LNCAP (cell line): ENCODE measurements at regions not wholly inside any gene's neighbourhood (a gene's known extent, or its start where the extent isn't known, plus 50 kb on each side); places are given as distances from the start of the nearest gene placed in this dataset.

Experiments
- CTCF ChIP-seq: fragments of 450-650 bp; IDR thresholded peaks from 2 replicates; pipeline ENCODE4 v1.5.1; 2017; ENCODE audit warnings: mild to moderate bottlenecking

DNA sequence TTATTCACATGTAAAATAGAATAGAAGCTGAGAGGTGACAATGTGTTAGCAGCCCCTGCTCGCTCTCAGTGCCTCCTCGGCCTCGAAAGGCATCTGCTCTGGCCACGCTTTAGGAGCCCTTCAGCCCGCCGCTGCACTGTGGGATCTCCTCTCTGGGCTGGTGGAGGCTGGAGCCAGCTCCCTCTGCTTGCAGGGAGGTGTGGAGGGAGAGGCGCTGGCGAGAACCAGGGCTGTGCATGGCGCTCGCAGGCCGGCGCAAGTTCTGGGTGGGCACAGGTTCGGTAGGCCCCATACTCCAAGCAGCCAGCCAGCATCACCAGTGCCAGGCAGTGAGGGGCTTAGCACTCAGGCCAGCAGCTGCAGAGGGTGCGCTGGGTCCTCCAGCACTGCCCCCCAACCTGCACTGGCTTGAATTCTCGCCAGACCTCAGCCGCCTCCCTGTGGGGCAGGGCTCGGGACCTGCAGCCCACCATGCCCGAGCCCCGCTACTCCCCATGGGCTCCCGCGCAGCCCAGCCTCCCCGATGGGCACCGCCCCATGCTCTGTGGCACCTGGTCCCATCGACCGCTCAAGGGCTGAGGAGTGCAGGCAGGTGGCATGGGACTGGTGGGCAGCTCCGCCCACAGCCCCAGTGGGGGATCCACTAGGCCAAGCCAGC is 1346.7 kb upstream of the IGFBP7 start:
- TF ChIP-seq CTCF, result no peak

GRCh38 chr4:58453956-58454355 is 1343.8 kb upstream of the IGFBP7 start:
- no peak for TF ChIP-seq CTCF

GRCh38 chr4:58451707-58452106 is 1341.5 kb upstream of the IGFBP7 start:
- TF ChIP-seq CTCF, result no peak

- no peak for TF ChIP-seq CTCF
These were observed 1325.7 kb upstream of the IGFBP7 start for GRCh38 chr4:58435871-58436270.

DNA sequence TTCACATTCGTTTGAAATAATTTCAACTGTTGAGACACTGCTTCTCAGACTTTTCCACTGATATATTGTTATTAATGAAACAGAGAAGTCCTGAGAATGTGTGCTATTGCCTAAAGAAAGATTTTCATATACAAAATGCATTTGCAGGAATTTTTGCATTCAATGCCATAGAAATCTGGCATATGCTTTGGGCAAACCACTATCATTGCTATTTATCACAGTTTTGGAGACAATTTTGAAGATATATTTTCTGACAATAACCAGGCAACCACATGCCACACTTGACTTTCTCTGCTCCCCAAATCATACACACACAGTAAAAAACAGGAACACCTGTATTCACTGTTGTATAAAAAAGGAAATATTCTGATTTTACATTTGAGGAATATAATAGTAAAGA is 1303.7 kb upstream of the IGFBP7 start:
- TF ChIP-seq CTCF, result no peak

DNA sequence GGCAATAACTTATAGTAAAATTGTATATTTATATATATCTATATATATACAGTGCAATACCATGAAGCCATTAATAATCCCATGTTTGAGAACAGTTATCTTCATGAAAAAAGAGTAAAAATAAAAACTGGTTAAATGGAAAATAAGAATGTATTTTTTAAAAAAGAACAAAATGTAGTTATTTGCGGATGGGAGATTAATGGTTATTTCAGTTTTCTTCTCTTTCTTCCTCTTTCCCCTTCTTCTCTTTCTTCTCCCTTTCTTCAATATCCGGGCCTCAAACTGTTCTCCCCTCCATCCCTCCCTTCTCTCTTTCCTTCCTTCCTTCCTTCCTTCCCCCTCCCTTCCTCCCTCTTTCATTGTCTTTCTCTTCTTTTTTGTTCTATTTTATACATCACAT is 1301.7 kb upstream of the IGFBP7 start:
- TF ChIP-seq CTCF, result no peak

DNA sequence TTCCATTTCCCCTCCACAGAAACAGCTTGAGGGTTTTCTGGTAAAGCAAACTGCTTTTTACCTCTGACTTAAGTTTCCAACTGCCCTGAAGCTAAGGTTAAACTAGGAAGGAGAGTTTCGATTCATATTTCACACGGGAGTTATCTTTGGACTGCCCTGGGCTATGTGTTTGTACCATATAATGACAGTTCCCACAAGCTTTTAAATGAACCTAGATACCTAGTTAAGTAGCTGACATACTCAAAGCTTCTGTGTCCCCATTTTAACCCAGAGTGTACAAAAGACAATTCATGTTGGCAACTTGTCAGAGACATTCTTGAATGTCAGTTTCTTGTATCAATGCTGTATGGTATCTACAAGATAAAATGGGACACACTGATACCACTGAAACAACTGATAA is 1296.6 kb upstream of the IGFBP7 start:
- no peak for TF ChIP-seq CTCF

GRCh38 chr4:58368221-58368620 is 1258.0 kb upstream of the IGFBP7 start:
- TF ChIP-seq CTCF, result no peak
